ENCODE measurements at regions not wholly inside any gene's neighbourhood (a gene's known extent, or its start where the extent isn't known, plus 50 kb on each side); places are given as distances from the start of the nearest gene placed in this dataset.

GRCh38 chr14:101098641-101099040, 195.1 kb upstream of the RTL1 start:
- TF ChIP-seq POLR2AphosphoS5 (IDR thresholded peaks at IDR 0.05; ENCODE audit: insufficient read depth in 1 of 2, low read depth in 1 of 2) (no peak), CTCF (IDR thresholded peaks at IDR 0.05) (no peak), POLR2A (IDR thresholded peaks at IDR 0.05) (no peak)

Measured in vagina (tissue), 2 donors.